CD4-positive, alpha-beta T cell (primary cell): ENCODE measurements at regions not wholly inside any gene's neighbourhood (a gene's known extent, or its start where the extent isn't known, plus 50 kb on each side); places are given as distances from the start of the nearest gene placed in this dataset.
A peak's percentile ranks its signal among the peaks of the same experiment; 100 is the strongest.

Source experiments
- ATAC-seq: fragments of 200-7000 bp; cut with Tn5 transposase; one replicate; pipeline ENCODE4 v1.10.0; 2022; ENCODE audit warnings: mild to moderate bottlenecking; ENCODE audit not compliant: poor library complexity
- CTCF ChIA-PET: fragments of 350-600 bp; sonication (Branson Sonifier 250); formaldehyde crosslinking; loops from one replicate; lab custom pipeline; 2021; ENCODE audit warnings: antibody characterized with exemption, inconsistent platforms; lab: Charles Lee
- POLR2A ChIA-PET: fragments of 350-600 bp; sonication (Branson Sonifier 250); formaldehyde crosslinking; loops from one replicate; lab custom pipeline; 2021; ENCODE audit warnings: antibody characterized with exemption, inconsistent platforms; lab: Charles Lee
- DNase-seq, 14 experiments: peaks; one replicate each; pipeline ENCODE4 v3.0.0-alpha.2; 2013 to 2020; ENCODE audit warnings: mixed read lengths in 2 of 14
- H3K27ac ChIP-seq, 2 donors: one replicate each; pipeline versions ENCODE4 v1.5.1 to v1.7.0; 2013; ENCODE audit warnings: low read length in 2 of 2, low read depth in 1 of 2, mild to moderate bottlenecking in 1 of 2
- H3K27me3 ChIP-seq, 2 experiments: 1 replicate in 1 of 2; 2 replicates in 1 of 2; pipeline versions ENCODE4 v1.6.1 to v1.7.0; 2013; ENCODE audit warnings: low read length in 2 of 2, control low read depth in 1 of 2, mild to moderate bottlenecking in 1 of 2, moderate library complexity in 1 of 2; ENCODE audit not compliant: insufficient read depth in 2 of 2, control insufficient read depth in 1 of 2
- H3K36me3 ChIP-seq: one replicate; pipeline ENCODE4 v1.6.1; 2013; ENCODE audit warnings: low read length, control low read depth; ENCODE audit not compliant: insufficient read depth
- H3K4me1 ChIP-seq: one replicate; pipeline ENCODE4 v1.6.1; 2013; ENCODE audit warnings: low read length, control low read depth; ENCODE audit not compliant: insufficient read depth
- H3K4me3 ChIP-seq: one replicate; pipeline ENCODE4 v1.5.1; 2013; ENCODE audit warnings: mild to moderate bottlenecking, low read length, moderate library complexity
- H3K9me3 ChIP-seq, 2 experiments: 1 replicate in 1 of 2; 2 replicates in 1 of 2; pipeline versions ENCODE4 v1.6.1 to v1.7.0; 2013; ENCODE audit warnings: low read length in 2 of 2, mild to moderate bottlenecking in 2 of 2, control low read depth in 1 of 2, moderate library complexity in 1 of 2; ENCODE audit not compliant: control insufficient read depth in 1 of 2, insufficient read depth in 1 of 2
- H3K27ac Mint-ChIP-seq: one replicate; pipeline ENCODE4 v1.8.0; 2020; ENCODE audit warnings: mixed read lengths
- H3K27me3 Mint-ChIP-seq: one replicate; pipeline ENCODE4 v1.8.0; 2021; ENCODE audit warnings: mixed read lengths
- H3K36me3 Mint-ChIP-seq: one replicate; pipeline ENCODE4 v1.8.0; 2021; ENCODE audit warnings: low read depth, mixed read lengths
- H3K4me1 Mint-ChIP-seq: one replicate; pipeline ENCODE4 v1.8.0; 2021; ENCODE audit warnings: low read depth, mixed read lengths
- H3K4me3 Mint-ChIP-seq: one replicate; pipeline ENCODE4 v1.8.0; 2020; ENCODE audit warnings: mild to moderate bottlenecking, mixed read lengths
- H3K9me3 Mint-ChIP-seq: one replicate; pipeline ENCODE4 v1.8.0; 2020; ENCODE audit warnings: mixed read lengths
- CTCF ChIP-seq: fragments of 200-600 bp; IDR thresholded peaks from one replicate; pipeline ENCODE4 v1.8.0; 2022; ENCODE audit warnings: antibody characterized with exemption, mild to moderate bottlenecking
- intact Hi-C, 2 experiments: fragments of 100-400 bp; cut with DNase I in 1 of 2; cut with micrococcal nuclease in 1 of 2; formaldehyde crosslinking; loops; one replicate each; pipeline versions ENCODE4 v1.15.1 to v1.9.0; 2023 to 2025; cut with DNase I, micrococcal nuclease

GRCh38 chr5:36370073-36370472, 68.4 kb upstream of the RANBP3L start:
- Histone ChIP-seq H3K27ac (no peak overlapping the region), H3K36me3 (no peaks in the 10 kb centered on the region), H3K4me1 (no peaks in the 10 kb centered on the region), H3K9me3 (no peaks in the 10 kb centered on the region), H3K4me3 (no peak overlapping the region), H3K27me3 (no peaks in the 10 kb centered on the region)
- CTCF ChIA-PET: no interaction called here
- Mint-ChIP-seq H3K4me3 (no peak overlapping the region), H3K27ac (no peak overlapping the region), H3K9me3 (no peaks in the 10 kb centered on the region), H3K4me1 (no peaks in the 10 kb centered on the region), H3K36me3 (no peaks in the 10 kb centered on the region), H3K27me3 (no peaks in the 10 kb centered on the region)
- POLR2A ChIA-PET: no interaction called here
- DNase-seq (no peak), ATAC-seq (no peak)
- intact Hi-C loops: no loop called here
- TF ChIP-seq CTCF: no peak

- no peaks in the 10 kb centered on the region for H3K9me3 Mint-ChIP-seq
- H3K27me3 Mint-ChIP-seq: no peaks in the 10 kb centered on the region
- H3K4me1 ChIP-seq: no peaks in the 10 kb centered on the region
- H3K4me3 Mint-ChIP-seq: no peak overlapping the region
- POLR2A ChIA-PET: no interaction called here
- no peak overlapping the region for H3K27ac ChIP-seq
- H3K27ac Mint-ChIP-seq: no peak overlapping the region
- H3K27me3 ChIP-seq: no peaks in the 10 kb centered on the region
- ATAC-seq (no peak), DNase-seq (no peak)
- CTCF ChIA-PET: no interaction called here
- H3K9me3 ChIP-seq: no peaks in the 10 kb centered on the region
- H3K36me3 Mint-ChIP-seq: no peaks in the 10 kb centered on the region
- TF ChIP-seq CTCF: no peak
- intact Hi-C loops: no loop called here
- no peaks in the 10 kb centered on the region for H3K4me1 Mint-ChIP-seq
- H3K4me3 ChIP-seq: no peak overlapping the region
- H3K36me3 ChIP-seq: no peaks in the 10 kb centered on the region
These were observed 69.7 kb upstream of the RANBP3L start for GRCh38 chr5:36371366-36371765.

GRCh38 chr5:36373527-36374086, 71.9 kb upstream of the RANBP3L start:
- H3K4me1 Mint-ChIP-seq: no peaks in the 10 kb centered on the region
- no peaks in the 10 kb centered on the region for H3K4me1 ChIP-seq
- intact Hi-C loops: no loop called here
- ATAC-seq (no peak), DNase-seq (peak in 3 of 14 experiments; percentile 6 to 67 (median 62))
- no peaks in the 10 kb centered on the region for H3K9me3 ChIP-seq
- no peak overlapping the region for H3K4me3 Mint-ChIP-seq
- H3K27me3 ChIP-seq: no peaks in the 10 kb centered on the region
- H3K36me3 Mint-ChIP-seq: no peaks in the 10 kb centered on the region
- H3K36me3 ChIP-seq: no peaks in the 10 kb centered on the region
- H3K27ac ChIP-seq: no peak overlapping the region
- no peak overlapping the region for H3K27ac Mint-ChIP-seq
- POLR2A ChIA-PET: no interaction called here
- TF ChIP-seq CTCF: no peak
- no peaks in the 10 kb centered on the region for H3K9me3 Mint-ChIP-seq
- CTCF ChIA-PET: no interaction called here
- no peak overlapping the region for H3K4me3 ChIP-seq
- no peaks in the 10 kb centered on the region for H3K27me3 Mint-ChIP-seq
